ENCODE measurements at regions not wholly inside any gene's neighbourhood (a gene's known extent, or its start where the extent isn't known, plus 50 kb on each side); places are given as distances from the start of the nearest gene placed in this dataset.

GRCh38 chr17:13104576-13104975 is 86.7 kb upstream of the ELAC2 start:
- TF ChIP-seq, protein P1, sequence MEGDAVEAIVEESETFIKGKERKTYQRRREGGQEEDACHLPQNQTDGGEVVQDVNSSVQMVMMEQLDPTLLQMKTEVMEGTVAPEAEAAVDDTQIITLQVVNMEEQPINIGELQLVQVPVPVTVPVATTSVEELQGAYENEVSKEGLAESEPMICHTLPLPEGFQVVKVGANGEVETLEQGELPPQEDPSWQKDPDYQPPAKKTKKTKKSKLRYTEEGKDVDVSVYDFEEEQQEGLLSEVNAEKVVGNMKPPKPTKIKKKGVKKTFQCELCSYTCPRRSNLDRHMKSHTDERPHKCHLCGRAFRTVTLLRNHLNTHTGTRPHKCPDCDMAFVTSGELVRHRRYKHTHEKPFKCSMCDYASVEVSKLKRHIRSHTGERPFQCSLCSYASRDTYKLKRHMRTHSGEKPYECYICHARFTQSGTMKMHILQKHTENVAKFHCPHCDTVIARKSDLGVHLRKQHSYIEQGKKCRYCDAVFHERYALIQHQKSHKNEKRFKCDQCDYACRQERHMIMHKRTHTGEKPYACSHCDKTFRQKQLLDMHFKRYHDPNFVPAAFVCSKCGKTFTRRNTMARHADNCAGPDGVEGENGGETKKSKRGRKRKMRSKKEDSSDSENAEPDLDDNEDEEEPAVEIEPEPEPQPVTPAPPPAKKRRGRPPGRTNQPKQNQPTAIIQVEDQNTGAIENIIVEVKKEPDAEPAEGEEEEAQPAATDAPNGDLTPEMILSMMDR (IDR thresholded peaks at IDR 0.05), result no peak
- TF ChIP-seq EP300 (IDR thresholded peaks at IDR 0.05) (no peak), POLR2AphosphoS5 (IDR thresholded peaks at IDR 0.05) (no peak), POLR2A (IDR thresholded peaks at IDR 0.05) (no peak)
- Histone ChIP-seq H3K9me3 (peaks cover 0 to 9% (median 0%) of the 10 kb centered on the region in 4 donors), H3K36me3 (no peaks in the 10 kb centered on the region), H3K27me3 (no peaks in the 10 kb centered on the region), H3K4me1 (no peaks in the 10 kb centered on the region), H3K27ac (no peak overlapping the region), H3K4me3 (no peak overlapping the region)
- 63 to 88% (median 81%) methylated on average over 3 of the region's 3 CpGs for WGBS, 5 donors
- intact Hi-C loops (cut with DNase I; ENCODE audit: low total_unique reads), result no loop called here
- DNase-seq, result no peak

GRCh38 chr17:13102477-13102876 is 84.7 kb upstream of the ELAC2 start:
- H3K27me3 ChIP-seq, result no peaks in the 10 kb centered on the region
- TF ChIP-seq POLR2A (IDR thresholded peaks at IDR 0.05) (no peak), EP300 (IDR thresholded peaks at IDR 0.05) (no peak), POLR2AphosphoS5 (IDR thresholded peaks at IDR 0.05) (no peak)
- TF ChIP-seq, protein P1 (IDR thresholded peaks at IDR 0.05), result no peak
- no peak overlapping the region for H3K4me3 ChIP-seq
- intact Hi-C loops (cut with DNase I; ENCODE audit: low total_unique reads), result no loop called here
- no peaks in the 10 kb centered on the region for H3K36me3 ChIP-seq
- H3K27ac ChIP-seq, result no peak overlapping the region
- peaks cover 0 to 9% (median 0%) of the 10 kb centered on the region in 4 donors for H3K9me3 ChIP-seq
- no peak for DNase-seq
- H3K4me1 ChIP-seq, result no peaks in the 10 kb centered on the region
- WGBS, 5 donors, result 37 to 43% (median 39%) methylated on average over 2 of the region's 2 CpGs

DNA sequence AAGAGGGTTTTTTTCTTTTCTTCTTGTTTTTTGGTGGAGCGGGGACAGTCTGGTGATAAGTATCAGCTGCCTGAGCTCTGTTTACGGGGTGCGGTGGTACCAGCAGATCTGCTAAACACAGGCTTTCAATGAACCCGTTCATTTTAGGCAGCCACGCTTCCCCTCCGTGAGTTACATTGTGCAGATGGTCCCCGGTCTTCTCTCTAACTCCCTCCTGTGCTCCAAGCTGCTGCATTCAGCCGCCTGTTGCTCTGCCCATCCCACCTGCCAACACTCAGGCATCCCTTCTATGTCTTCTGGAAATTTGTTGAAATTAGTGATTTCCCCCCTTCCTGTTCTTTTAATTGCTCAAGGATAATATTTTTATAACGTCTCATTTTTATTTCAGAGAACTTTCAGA is 82.1 kb upstream of the ELAC2 start:
- H3K36me3 ChIP-seq, result no peaks in the 10 kb centered on the region
- TF ChIP-seq POLR2AphosphoS5 (IDR thresholded peaks at IDR 0.05) (no peak), POLR2A (IDR thresholded peaks at IDR 0.05) (no peak), EP300 (IDR thresholded peaks at IDR 0.05) (no peak)
- TF ChIP-seq, protein P1 (IDR thresholded peaks at IDR 0.05), result no peak
- no peak overlapping the region for H3K27ac ChIP-seq
- DNase-seq, result no peak
- H3K27me3 ChIP-seq, result no peaks in the 10 kb centered on the region
- H3K9me3 ChIP-seq, result peaks cover 0 to 9% (median 0%) of the 10 kb centered on the region in 4 donors
- H3K4me3 ChIP-seq, result no peak overlapping the region
- WGBS, 5 donors, result 73 to 87% (median 74%) methylated on average over 9 of the region's 9 CpGs
- H3K4me1 ChIP-seq, result no peaks in the 10 kb centered on the region
- intact Hi-C loops (cut with DNase I; ENCODE audit: low total_unique reads), result no loop called here

DNA sequence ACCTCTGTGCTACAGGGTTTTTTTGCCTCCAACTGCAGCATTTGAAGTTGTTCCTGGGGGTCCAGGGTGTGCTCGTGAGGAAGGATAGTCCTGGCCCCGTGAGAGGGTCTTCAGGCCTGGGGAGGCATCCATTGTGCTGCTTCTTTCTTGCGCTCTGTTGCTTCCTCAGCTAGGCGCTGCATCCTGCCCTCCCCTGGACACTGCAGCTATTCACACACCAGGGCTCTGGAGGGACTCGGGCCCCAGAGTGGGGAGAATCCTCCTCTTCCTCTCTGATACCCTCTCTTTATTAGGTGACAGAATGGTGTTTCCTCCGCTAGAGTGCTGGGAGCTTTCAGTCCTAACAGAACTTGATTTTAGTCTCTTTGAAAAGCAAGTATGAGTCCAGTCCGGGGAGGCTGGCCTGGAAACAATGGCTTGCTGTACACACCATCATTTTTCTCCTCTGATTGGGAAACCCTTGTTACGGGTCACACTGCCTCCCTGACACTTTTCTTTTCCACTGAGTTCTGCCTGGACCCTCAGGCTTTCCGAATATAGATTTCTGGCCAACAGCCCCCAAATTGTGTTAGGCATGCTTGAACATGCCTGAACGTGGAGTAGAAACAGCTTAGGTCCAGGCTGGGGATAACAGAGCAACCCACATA is 81.4 kb upstream of the ELAC2 start:
- DNase-seq, result no peak
- intact Hi-C loops (cut with DNase I; ENCODE audit: low total_unique reads), result no loop called here
- 68 to 75% (median 73%) methylated on average over 10 of the region's 10 CpGs for WGBS, 5 donors
- Histone ChIP-seq H3K9me3 (peaks cover 0 to 9% (median 0%) of the 10 kb centered on the region in 4 donors), H3K27me3 (no peaks in the 10 kb centered on the region), H3K4me1 (no peaks in the 10 kb centered on the region), H3K27ac (no peak overlapping the region), H3K36me3 (no peaks in the 10 kb centered on the region), H3K4me3 (no peak overlapping the region)
- no peak for TF ChIP-seq POLR2AphosphoS5 (IDR thresholded peaks at IDR 0.05)
- no peak for TF ChIP-seq POLR2A (IDR thresholded peaks at IDR 0.05)
- TF ChIP-seq, protein P1 (IDR thresholded peaks at IDR 0.05), result no peak
- no peak for TF ChIP-seq EP300 (IDR thresholded peaks at IDR 0.05)

Measured in stomach (tissue), 8 donors.